Left lung (tissue), 4 donors: ENCODE measurements at regions not wholly inside any gene's neighbourhood (a gene's known extent, or its start where the extent isn't known, plus 50 kb on each side); places are given as distances from the start of the nearest gene placed in this dataset.

Experiments used
- ATAC-seq: fragments of 200-7000 bp; cut with Tn5 transposase; one replicate; pipeline ENCODE4 v1.9.1; 2020; ENCODE audit warnings: moderate library complexity
- DNase-seq, 4 donors: peaks; one replicate each; pipeline ENCODE4 v3.0.0-alpha.2; 2013 to 2020
- H3K27ac ChIP-seq, 2 donors: fragments of 200-600 bp; sonication (generic) in 1 of 2; one replicate each; pipeline versions ENCODE4 v1.5.0 to v1.8.0; 2020 to 2021
- H3K27me3 ChIP-seq, 2 donors: fragments of 200-600 bp; sonication (generic) in 1 of 2; one replicate each; pipeline versions ENCODE4 v1.5.0 to v1.8.0; 2020 to 2021
- H3K36me3 ChIP-seq, 2 donors: fragments of 200-600 bp; sonication (generic) in 1 of 2; one replicate each; pipeline versions ENCODE4 v1.5.0 to v1.8.0; 2020 to 2021
- H3K4me1 ChIP-seq, 2 donors: fragments of 200-600 bp; one replicate each; pipeline ENCODE4 v1.8.0; 2021
- H3K4me3 ChIP-seq, 2 donors: fragments of 200-600 bp; sonication (generic) in 1 of 2; one replicate each; pipeline versions ENCODE4 v1.5.0 to v1.8.0; 2020 to 2021; ENCODE audit warnings: mild to moderate bottlenecking in 1 of 2
- H3K9me3 ChIP-seq, 2 donors: fragments of 200-600 bp; sonication (generic) in 1 of 2; one replicate each; pipeline versions ENCODE4 v1.5.0 to v1.8.0; 2020 to 2021
- CTCF ChIP-seq, 2 donors: fragments of 200-600 bp; sonication (generic) in 1 of 2; IDR thresholded peaks; one replicate each; pipeline versions ENCODE4 v1.5.0 to v1.8.0; 2021; ENCODE audit warnings: antibody characterized with exemption in 2 of 2
- intact Hi-C, 2 donors: fragments of 100-400 bp; cut with DNase I; formaldehyde crosslinking; loops; one replicate each; pipeline versions ENCODE4 v1.11.2 to v1.14.2; 2022
- donor health status: DM: no; HTN: yes; CAD: no.
- donor health status: DM: no; HTN: no; CAD: no.

GRCh38 chr18:34509879-34510586 lies 200.1 kb upstream of the DTNA start:
- DNase-seq (no peak), ATAC-seq (no peak)
- no peaks in the 10 kb centered on the region for H3K36me3 ChIP-seq
- peaks cover 0 to 3% of the 10 kb centered on the region in 2 donors for H3K9me3 ChIP-seq
- no peak for TF ChIP-seq CTCF (IDR thresholded peaks at IDR 0.05)
- H3K27me3 ChIP-seq: no peaks in the 10 kb centered on the region
- no peak overlapping the region for H3K27ac ChIP-seq
- no peak overlapping the region for H3K4me3 ChIP-seq
- intact Hi-C loops: no loop called here
- H3K4me1 ChIP-seq: no peaks in the 10 kb centered on the region

GRCh38 chr18:34510926-34511325 lies 199.2 kb upstream of the DTNA start:
- DNase-seq (no peak), ATAC-seq (no peak)
- Histone ChIP-seq H3K27ac (no peak overlapping the region), H3K9me3 (peaks cover 0 to 12% of the 10 kb centered on the region in 2 donors), H3K4me3 (no peak overlapping the region), H3K36me3 (no peaks in the 10 kb centered on the region), H3K27me3 (no peaks in the 10 kb centered on the region), H3K4me1 (no peaks in the 10 kb centered on the region)
- intact Hi-C loops: no loop called here
- no peak for TF ChIP-seq CTCF (IDR thresholded peaks at IDR 0.05)

GRCh38 chr18:34511435-34511834 lies 198.7 kb upstream of the DTNA start:
- H3K27me3 ChIP-seq: no peaks in the 10 kb centered on the region
- no peak overlapping the region for H3K27ac ChIP-seq
- H3K4me3 ChIP-seq: no peak overlapping the region
- TF ChIP-seq CTCF (IDR thresholded peaks at IDR 0.05): no peak
- peaks cover 0 to 17% of the 10 kb centered on the region in 2 donors for H3K9me3 ChIP-seq
- intact Hi-C loops: no loop called here
- no peaks in the 10 kb centered on the region for H3K36me3 ChIP-seq
- ATAC-seq (no peak), DNase-seq (no peak)
- H3K4me1 ChIP-seq: no peaks in the 10 kb centered on the region

- Histone ChIP-seq H3K9me3 (peaks cover 0 to 20% of the 10 kb centered on the region in 2 donors), H3K4me3 (no peak overlapping the region), H3K27ac (no peak overlapping the region), H3K4me1 (no peaks in the 10 kb centered on the region), H3K36me3 (no peaks in the 10 kb centered on the region), H3K27me3 (no peaks in the 10 kb centered on the region)
- intact Hi-C loops: no loop called here
- ATAC-seq (no peak), DNase-seq (no peak)
- TF ChIP-seq CTCF (IDR thresholded peaks at IDR 0.05): no peak
These were observed 198.2 kb upstream of the DTNA start for GRCh38 chr18:34511879-34512278.

GRCh38 chr18:34514238-34514637 lies 195.9 kb upstream of the DTNA start:
- Histone ChIP-seq H3K27ac (no peak overlapping the region), H3K4me1 (no peaks in the 10 kb centered on the region), H3K9me3 (peaks cover 0 to 20% of the 10 kb centered on the region in 2 donors), H3K4me3 (no peak overlapping the region), H3K36me3 (no peaks in the 10 kb centered on the region), H3K27me3 (no peaks in the 10 kb centered on the region)
- no peak for ATAC-seq
- intact Hi-C loops: no loop called here
- no peak for TF ChIP-seq CTCF (IDR thresholded peaks at IDR 0.05)
- DNase-seq: no peak
